Neural progenitor cell (in vitro differentiated cells): ENCODE measurements at regions not wholly inside any gene's neighbourhood (a gene's known extent, or its start where the extent isn't known, plus 50 kb on each side); places are given as distances from the start of the nearest gene placed in this dataset.

Experiments used
- DNase-seq: peaks from one replicate; pipeline ENCODE4 v3.0.0-alpha.2; 2016; ENCODE audit warnings: low spot score
- H2AFZ ChIP-seq: fragments of 200-600 bp; sonication (generic); replicated peaks from 2 replicates; pipeline ENCODE4 v1.6.1; 2016; ENCODE audit warnings: antibody characterized with exemption
- H3F3A ChIP-seq: fragments of 200-600 bp; sonication (generic); 2 replicates; pipeline ENCODE4 v1.6.1; 2016; ENCODE audit warnings: antibody characterized with exemption, low read depth
- H3K27ac ChIP-seq: fragments of 200-600 bp; sonication (generic); 2 replicates; pipeline ENCODE4 v1.5.1; 2016; ENCODE audit warnings: mild to moderate bottlenecking
- H3K27me3 ChIP-seq: fragments of 200-600 bp; sonication (generic); 2 replicates; pipeline ENCODE4 v1.6.1; 2016; ENCODE audit warnings: mild to moderate bottlenecking, moderate library complexity
- H3K36me3 ChIP-seq: fragments of 200-600 bp; sonication (generic); 2 replicates; pipeline ENCODE4 v1.5.1; 2016
- H3K4me1 ChIP-seq: fragments of 200-600 bp; sonication (generic); 2 replicates; pipeline ENCODE4 v1.6.1; 2016; ENCODE audit warnings: mixed run types
- H3K4me2 ChIP-seq: fragments of 200-600 bp; sonication (generic); 2 replicates; pipeline ENCODE4 v1.6.1; 2016
- H3K4me3 ChIP-seq: fragments of 200-600 bp; sonication (generic); 2 replicates; pipeline ENCODE4 v1.5.1; 2016
- H3K79me2 ChIP-seq: fragments of 200-600 bp; sonication (generic); 2 replicates; pipeline ENCODE4 v1.6.1; 2016; ENCODE audit warnings: low read depth
- H3K9ac ChIP-seq: fragments of 200-600 bp; sonication (generic); 2 replicates; pipeline ENCODE4 v1.6.1; 2016
- H3K9me3 ChIP-seq: fragments of 200-600 bp; sonication (generic); 2 replicates; pipeline ENCODE4 v1.5.1; 2016; ENCODE audit warnings: low read depth
- H4K20me1 ChIP-seq: fragments of 200-600 bp; sonication (generic); 2 replicates; pipeline ENCODE4 v1.6.1; 2016; ENCODE audit warnings: low read depth
- H3K27ac Mint-ChIP-seq: 3 replicates; pipeline ENCODE4 v1.8.0; 2021; ENCODE audit warnings: mixed read lengths
- H3K27me3 Mint-ChIP-seq: 2 replicates; pipeline ENCODE4 v1.8.0; 2022; ENCODE audit warnings: low read depth, mild to moderate bottlenecking, inconsistent platforms, moderate library complexity, mixed read lengths; ENCODE audit not compliant: insufficient read depth
- H3K36me3 Mint-ChIP-seq: 3 replicates; pipeline ENCODE4 v1.8.0; 2021; ENCODE audit warnings: mixed read lengths
- H3K4me1 Mint-ChIP-seq: 3 replicates; pipeline ENCODE4 v1.8.0; 2021; ENCODE audit warnings: mixed read lengths
- H3K4me3 Mint-ChIP-seq: 3 replicates; pipeline ENCODE4 v1.8.0; 2021; ENCODE audit warnings: mild to moderate bottlenecking, moderate library complexity, mixed read lengths
- H3K9me3 Mint-ChIP-seq: 3 replicates; pipeline ENCODE4 v1.8.0; 2020; ENCODE audit warnings: mixed read lengths
- CTCF ChIP-seq: fragments of 200-600 bp; sonication (generic); IDR thresholded peaks from 2 replicates; pipeline ENCODE4 v1.5.1; 2017; ENCODE audit warnings: antibody characterized with exemption, mild to moderate bottlenecking
- EZH2 ChIP-seq: fragments of 200-600 bp; sonication (generic); IDR thresholded peaks from 2 replicates; pipeline ENCODE4 v1.6.1; 2017; ENCODE audit warnings: antibody characterized with exemption, mild to moderate bottlenecking, moderate library complexity
- EZH2phosphoT487 ChIP-seq: fragments of 200-600 bp; sonication (generic); IDR thresholded peaks from 2 replicates; pipeline ENCODE4 v1.6.1; 2017; ENCODE audit warnings: antibody characterized with exemption

DNA sequence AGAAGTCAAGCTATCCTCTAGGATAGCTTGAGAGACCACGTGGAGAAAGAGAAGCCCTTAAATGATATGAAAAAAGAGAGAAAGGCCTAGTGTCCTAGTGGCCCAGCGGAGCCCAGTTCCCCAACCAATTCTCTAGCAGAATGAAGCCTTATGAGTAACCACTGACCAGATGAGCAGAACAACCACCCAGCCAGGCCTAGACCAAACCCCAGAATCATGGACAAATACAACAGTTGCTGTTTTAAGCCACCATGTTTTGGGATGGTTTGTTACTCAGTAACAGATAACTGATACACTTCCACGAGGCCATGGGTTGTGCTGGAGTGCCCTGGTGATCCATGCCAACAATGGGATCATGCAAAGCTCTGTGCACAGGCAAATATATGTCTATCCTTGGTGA lies 377.1 kb downstream of the SOX9 start:
- no peaks in the 10 kb centered on the region for H3K36me3 Mint-ChIP-seq
- peaks cover 8% of the 10 kb centered on the region for H3K27me3 Mint-ChIP-seq
- H3K27ac Mint-ChIP-seq, result no peak overlapping the region
- no peak overlapping the region for H3K27ac ChIP-seq
- no peaks in the 10 kb centered on the region for H3K4me1 ChIP-seq
- H3K4me3 Mint-ChIP-seq, result no peak overlapping the region
- H3K9me3 Mint-ChIP-seq, result no peaks in the 10 kb centered on the region
- H3K36me3 ChIP-seq, result no peaks in the 10 kb centered on the region
- H3K79me2 ChIP-seq, result no peaks in the 10 kb centered on the region
- no peaks in the 10 kb centered on the region for H3K9me3 ChIP-seq
- H4K20me1 ChIP-seq, result no peaks in the 10 kb centered on the region
- no peak overlapping the region for H3K4me2 ChIP-seq
- H3F3A ChIP-seq, result no peaks in the 10 kb centered on the region
- peaks cover 12% of the 10 kb centered on the region for H3K4me1 Mint-ChIP-seq
- no peak overlapping the region for H3K4me3 ChIP-seq
- H3K9ac ChIP-seq, result no peak overlapping the region
- no peak for TF ChIP-seq CTCF
- no peak for TF ChIP-seq EZH2phosphoT487
- TF ChIP-seq EZH2, result no peak
- no peaks in the 10 kb centered on the region for H3K27me3 ChIP-seq
- H2AFZ ChIP-seq, result no peak overlapping the region
- DNase-seq, result no peak

DNA sequence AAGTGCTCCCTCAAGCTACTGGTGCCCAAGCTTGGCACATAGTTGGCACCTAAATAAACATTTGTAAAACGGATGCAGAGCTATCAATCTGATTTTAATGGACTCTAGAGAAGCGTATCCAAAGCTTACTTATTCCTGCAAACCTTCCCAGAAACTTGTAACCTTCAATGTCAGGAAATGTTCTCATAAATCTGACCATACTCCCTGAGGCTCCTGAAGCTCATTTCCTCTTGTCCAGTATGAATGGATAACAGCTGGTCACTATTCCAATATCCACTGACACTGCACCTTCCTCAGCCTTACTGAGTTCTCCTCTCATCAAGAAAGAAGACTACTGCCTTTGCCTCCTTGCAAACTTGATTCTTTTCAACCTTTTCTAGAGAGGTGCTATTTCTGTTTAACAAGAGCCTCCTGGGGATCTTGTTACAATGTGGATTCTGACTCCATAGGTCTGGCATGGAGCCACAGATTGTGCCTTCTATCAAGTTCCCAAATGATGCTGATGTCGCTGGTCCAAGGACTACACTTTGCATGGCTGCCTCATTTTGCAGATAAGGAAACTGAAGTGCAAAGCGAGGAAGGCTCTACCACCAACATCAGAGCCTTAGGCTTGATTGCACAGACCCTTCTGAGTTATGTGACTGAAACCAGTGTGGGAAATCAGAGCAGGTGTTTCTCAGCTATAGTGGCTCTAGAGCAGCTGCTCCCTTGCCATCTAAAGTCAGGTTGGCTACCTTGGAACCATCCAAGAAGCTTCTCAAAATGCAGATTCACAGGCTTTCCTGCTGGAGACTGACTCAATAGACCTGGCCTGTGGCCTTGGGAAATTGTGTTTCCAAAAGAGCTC lies 377.8 kb downstream of the SOX9 start:
- no peaks in the 10 kb centered on the region for H3K9me3 ChIP-seq
- no peak overlapping the region for H3K27ac ChIP-seq
- no peak overlapping the region for H3K4me3 ChIP-seq
- no peaks in the 10 kb centered on the region for H3K27me3 ChIP-seq
- H3K4me3 Mint-ChIP-seq, result no peak overlapping the region
- H4K20me1 ChIP-seq, result no peaks in the 10 kb centered on the region
- H3K36me3 Mint-ChIP-seq, result no peaks in the 10 kb centered on the region
- peaks cover 14% of the 10 kb centered on the region for H3K4me1 Mint-ChIP-seq
- H3K9me3 Mint-ChIP-seq, result no peaks in the 10 kb centered on the region
- H2AFZ ChIP-seq, result no peak overlapping the region
- no peaks in the 10 kb centered on the region for H3K36me3 ChIP-seq
- no peak overlapping the region for H3K9ac ChIP-seq
- peak overlapping the region; percentile 42 for H3K27ac Mint-ChIP-seq
- H3F3A ChIP-seq, result no peaks in the 10 kb centered on the region
- no peaks in the 10 kb centered on the region for H3K4me1 ChIP-seq
- no peaks in the 10 kb centered on the region for H3K79me2 ChIP-seq
- TF ChIP-seq EZH2phosphoT487 (no peak), CTCF (no peak), EZH2 (no peak)
- DNase-seq, result no peak
- H3K27me3 Mint-ChIP-seq, result peaks cover 8% of the 10 kb centered on the region
- no peak overlapping the region for H3K4me2 ChIP-seq

DNA sequence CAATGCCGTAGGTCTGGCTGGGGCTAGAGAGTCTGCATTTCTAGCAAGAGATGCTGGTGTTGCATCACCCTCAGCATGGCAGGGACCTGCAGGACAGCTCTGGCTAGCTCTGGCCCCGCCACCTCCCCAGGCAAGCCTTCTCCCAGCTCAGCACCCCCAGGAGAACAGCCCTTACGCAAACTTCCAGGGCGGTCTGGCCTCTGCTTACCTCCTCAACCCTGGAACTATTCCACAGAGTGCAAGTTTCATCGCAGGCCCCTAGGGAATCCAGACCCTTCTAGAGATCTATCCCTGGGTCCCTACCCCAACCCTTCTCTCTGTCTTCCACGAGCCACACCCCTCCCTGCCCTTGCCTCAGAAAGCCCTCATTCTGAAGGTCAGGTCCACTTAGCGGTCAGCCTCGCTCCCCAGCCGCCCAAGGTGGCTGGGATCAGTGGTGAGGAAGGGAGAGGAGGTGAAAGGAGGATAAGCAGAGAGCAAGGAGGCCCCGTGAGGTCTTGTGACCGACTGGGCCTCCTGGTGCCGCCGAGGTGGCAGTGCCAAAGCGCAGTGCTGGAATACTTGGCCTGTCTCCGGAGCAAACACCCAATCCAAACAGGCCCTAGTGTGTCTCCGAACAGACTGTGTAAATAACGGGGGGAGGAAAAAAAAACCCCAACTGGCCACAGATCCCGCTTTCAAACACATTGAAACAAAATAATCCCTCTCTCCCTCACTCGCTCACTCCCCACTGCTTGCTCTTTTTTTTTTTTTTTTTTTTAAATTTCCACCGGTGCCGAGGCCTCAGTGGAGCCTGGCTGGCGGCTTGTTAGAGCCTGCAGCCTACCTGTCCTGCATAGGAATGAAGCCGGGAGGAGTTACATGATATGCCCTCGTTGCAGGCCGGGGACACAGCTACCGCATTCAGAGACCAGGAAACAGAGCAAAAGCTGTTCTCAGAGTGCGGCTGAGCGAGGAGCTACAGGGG lies 380.9 kb downstream of the SOX9 start:
- no peak overlapping the region for H3K4me2 ChIP-seq
- no peaks in the 10 kb centered on the region for H3F3A ChIP-seq
- Mint-ChIP-seq H3K9me3 (no peaks in the 10 kb centered on the region), H3K36me3 (peaks cover 3% of the 10 kb centered on the region), H3K27me3 (peaks cover 9% of the 10 kb centered on the region), H3K27ac (peak overlapping the region; percentile 53), H3K4me3 (no peak overlapping the region), H3K4me1 (peaks cover 21% of the 10 kb centered on the region)
- no peak overlapping the region for H2AFZ ChIP-seq
- no peaks in the 10 kb centered on the region for H4K20me1 ChIP-seq
- no peak overlapping the region for H3K4me3 ChIP-seq
- H3K9ac ChIP-seq, result no peak overlapping the region
- H3K27me3 ChIP-seq, result no peaks in the 10 kb centered on the region
- TF ChIP-seq CTCF (no peak), EZH2phosphoT487 (no peak), EZH2 (no peak)
- no peaks in the 10 kb centered on the region for H3K4me1 ChIP-seq
- H3K36me3 ChIP-seq, result no peaks in the 10 kb centered on the region
- H3K27ac ChIP-seq, result no peak overlapping the region
- H3K79me2 ChIP-seq, result no peaks in the 10 kb centered on the region
- H3K9me3 ChIP-seq, result no peaks in the 10 kb centered on the region
- DNase-seq, result peak; percentile 7
